ENCODE measurements at regions not wholly inside any gene's neighbourhood (a gene's known extent, or its start where the extent isn't known, plus 50 kb on each side); places are given as distances from the start of the nearest gene placed in this dataset.

GRCh38 chr3:178062126-178062525 lies 474.1 kb upstream of the KCNMB2 start:
- H3K4me3 ChIP-seq (ENCODE audit: low read length) = no peak overlapping the region
- TF ChIP-seq EZH2phosphoT487 (IDR thresholded peaks at IDR 0.05; ENCODE audit: borderline replicate concordance, low read length) (no peak), CTCF (IDR thresholded peaks at IDR 0.05; ENCODE audit: low read depth, low read length, poor library complexity, severe bottlenecking) (no peak)
- H4K20me1 ChIP-seq (ENCODE audit: control insufficient read depth, insufficient read depth, low read depth, low read length) = no peaks in the 10 kb centered on the region
- no peaks in the 10 kb centered on the region for H3K27me3 ChIP-seq (ENCODE audit: control insufficient read depth, low read length)
- no peaks in the 10 kb centered on the region for H3K9me3 ChIP-seq (ENCODE audit: control insufficient read depth, insufficient read depth, low read length)
- H3K79me2 ChIP-seq (ENCODE audit: control insufficient read depth, low read length) = no peaks in the 10 kb centered on the region
- no peaks in the 10 kb centered on the region for H3F3A ChIP-seq (ENCODE audit: control insufficient read depth, insufficient read depth)
- no peak overlapping the region for H3K27ac ChIP-seq (ENCODE audit: low read depth, low read length)
- H3K4me2 ChIP-seq (ENCODE audit: low read length) = no peak overlapping the region
- H3K9me2 ChIP-seq (replicated peaks; ENCODE audit: control insufficient read depth, low read length) = no peaks in the 10 kb centered on the region
- H3K4me1 ChIP-seq (ENCODE audit: control insufficient read depth, low read length) = no peaks in the 10 kb centered on the region
- no peaks in the 10 kb centered on the region for H3K36me3 ChIP-seq (ENCODE audit: control insufficient read depth, low read length)

GRCh38 chr3:178063461-178063860 lies 472.8 kb upstream of the KCNMB2 start:
- no peak for TF ChIP-seq CTCF (IDR thresholded peaks at IDR 0.05; ENCODE audit: low read depth, low read length, poor library complexity, severe bottlenecking)
- TF ChIP-seq EZH2phosphoT487 (IDR thresholded peaks at IDR 0.05; ENCODE audit: borderline replicate concordance, low read length) = no peak
- no peak overlapping the region for H3K4me3 ChIP-seq (ENCODE audit: low read length)
- no peaks in the 10 kb centered on the region for H3K9me2 ChIP-seq (replicated peaks; ENCODE audit: control insufficient read depth, low read length)
- no peaks in the 10 kb centered on the region for H3K79me2 ChIP-seq (ENCODE audit: control insufficient read depth, low read length)
- no peaks in the 10 kb centered on the region for H3K36me3 ChIP-seq (ENCODE audit: control insufficient read depth, low read length)
- H4K20me1 ChIP-seq (ENCODE audit: control insufficient read depth, insufficient read depth, low read depth, low read length) = no peaks in the 10 kb centered on the region
- no peak overlapping the region for H3K4me2 ChIP-seq (ENCODE audit: low read length)
- H3F3A ChIP-seq (ENCODE audit: control insufficient read depth, insufficient read depth) = no peaks in the 10 kb centered on the region
- no peaks in the 10 kb centered on the region for H3K9me3 ChIP-seq (ENCODE audit: control insufficient read depth, insufficient read depth, low read length)
- H3K27ac ChIP-seq (ENCODE audit: low read depth, low read length) = no peak overlapping the region
- no peaks in the 10 kb centered on the region for H3K4me1 ChIP-seq (ENCODE audit: control insufficient read depth, low read length)
- H3K27me3 ChIP-seq (ENCODE audit: control insufficient read depth, low read length) = no peaks in the 10 kb centered on the region

GRCh38 chr3:178067721-178068120 lies 468.5 kb upstream of the KCNMB2 start:
- H3K9me2 ChIP-seq (replicated peaks; ENCODE audit: control insufficient read depth, low read length) = no peaks in the 10 kb centered on the region
- no peaks in the 10 kb centered on the region for H3K4me1 ChIP-seq (ENCODE audit: control insufficient read depth, low read length)
- H3K79me2 ChIP-seq (ENCODE audit: control insufficient read depth, low read length) = no peaks in the 10 kb centered on the region
- H3K27me3 ChIP-seq (ENCODE audit: control insufficient read depth, low read length) = no peaks in the 10 kb centered on the region
- no peaks in the 10 kb centered on the region for H4K20me1 ChIP-seq (ENCODE audit: control insufficient read depth, insufficient read depth, low read depth, low read length)
- H3K4me3 ChIP-seq (ENCODE audit: low read length) = no peak overlapping the region
- no peaks in the 10 kb centered on the region for H3F3A ChIP-seq (ENCODE audit: control insufficient read depth, insufficient read depth)
- no peak for TF ChIP-seq CTCF (IDR thresholded peaks at IDR 0.05; ENCODE audit: low read depth, low read length, poor library complexity, severe bottlenecking)
- H3K9me3 ChIP-seq (ENCODE audit: control insufficient read depth, insufficient read depth, low read length) = no peaks in the 10 kb centered on the region
- no peaks in the 10 kb centered on the region for H3K36me3 ChIP-seq (ENCODE audit: control insufficient read depth, low read length)
- H3K27ac ChIP-seq (ENCODE audit: low read depth, low read length) = no peak overlapping the region
- no peak overlapping the region for H3K4me2 ChIP-seq (ENCODE audit: low read length)
